HL-60 (cell line): ENCODE measurements at regions not wholly inside any gene's neighbourhood (a gene's known extent, or its start where the extent isn't known, plus 50 kb on each side); places are given as distances from the start of the nearest gene placed in this dataset.

Experiments
- DNase-seq, 2 experiments: peaks; one replicate each; pipeline ENCODE4 v3.0.0-alpha.2; 2010 to 2020; ENCODE audit warnings: low read depth in 1 of 2, low spot score in 1 of 2
- H3K27ac ChIP-seq: fragments of 250-450 bp; sonication (Bioruptor Pico); replicated peaks from 2 replicates; pipeline ENCODE4 v1.5.1; 2020; ENCODE audit warnings: mild to moderate bottlenecking, moderate library complexity
- H3K27me3 ChIP-seq: fragments of 250-450 bp; sonication (Bioruptor Pico); 2 replicates; pipeline ENCODE4 v1.5.1; 2021; ENCODE audit warnings: mild to moderate bottlenecking, moderate library complexity; ENCODE audit not compliant: insufficient read depth, poor library complexity, severe bottlenecking
- H3K4me3 ChIP-seq: replicated peaks from 2 replicates; pipeline ENCODE4 v1.5.1; 2011; ENCODE audit warnings: mild to moderate bottlenecking, control low read depth, low read length; ENCODE audit not compliant: insufficient read depth
- GABPA ChIP-seq: IDR thresholded peaks from 2 replicates; pipeline ENCODE4 v1.6.1; 2012; ENCODE audit warnings: low read depth
- POLR2AphosphoS5 ChIP-seq: IDR thresholded peaks from 2 replicates; pipeline ENCODE4 v1.6.1; 2012; ENCODE audit warnings: low read depth
- REST ChIP-seq: IDR thresholded peaks from 2 replicates; pipeline ENCODE4 v1.6.1; 2012; ENCODE audit warnings: low read depth; ENCODE audit not compliant: insufficient replicate concordance
- SPI1 ChIP-seq: IDR thresholded peaks from 2 replicates; pipeline ENCODE4 v1.6.1; 2012; ENCODE audit warnings: low read depth, mild to moderate bottlenecking, borderline replicate concordance
- TF ChIP-seq, protein P1 (sequence below): IDR thresholded peaks from one replicate; pipeline ENCODE4 v1.5.1; 2011; ENCODE audit warnings: low read length, control low read depth, inconsistent platforms; ENCODE audit not compliant: insufficient read depth

- TF ChIP-seq POLR2AphosphoS5 (no peak), GABPA (no peak), SPI1 (no peak), REST (no peak)
- TF ChIP-seq, protein P1, sequence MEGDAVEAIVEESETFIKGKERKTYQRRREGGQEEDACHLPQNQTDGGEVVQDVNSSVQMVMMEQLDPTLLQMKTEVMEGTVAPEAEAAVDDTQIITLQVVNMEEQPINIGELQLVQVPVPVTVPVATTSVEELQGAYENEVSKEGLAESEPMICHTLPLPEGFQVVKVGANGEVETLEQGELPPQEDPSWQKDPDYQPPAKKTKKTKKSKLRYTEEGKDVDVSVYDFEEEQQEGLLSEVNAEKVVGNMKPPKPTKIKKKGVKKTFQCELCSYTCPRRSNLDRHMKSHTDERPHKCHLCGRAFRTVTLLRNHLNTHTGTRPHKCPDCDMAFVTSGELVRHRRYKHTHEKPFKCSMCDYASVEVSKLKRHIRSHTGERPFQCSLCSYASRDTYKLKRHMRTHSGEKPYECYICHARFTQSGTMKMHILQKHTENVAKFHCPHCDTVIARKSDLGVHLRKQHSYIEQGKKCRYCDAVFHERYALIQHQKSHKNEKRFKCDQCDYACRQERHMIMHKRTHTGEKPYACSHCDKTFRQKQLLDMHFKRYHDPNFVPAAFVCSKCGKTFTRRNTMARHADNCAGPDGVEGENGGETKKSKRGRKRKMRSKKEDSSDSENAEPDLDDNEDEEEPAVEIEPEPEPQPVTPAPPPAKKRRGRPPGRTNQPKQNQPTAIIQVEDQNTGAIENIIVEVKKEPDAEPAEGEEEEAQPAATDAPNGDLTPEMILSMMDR: no peak
- Histone ChIP-seq H3K27ac (no peak overlapping the region), H3K27me3 (no peaks in the 10 kb centered on the region), H3K4me3 (no peak overlapping the region)
- no peak for DNase-seq
Observed at GRCh38 chr9:75700252-75700640, 190.2 kb upstream of the PCSK5 start.

GRCh38 chr9:75707191-75707590 is 183.3 kb upstream of the PCSK5 start:
- no peak overlapping the region for H3K4me3 ChIP-seq
- no peaks in the 10 kb centered on the region for H3K27me3 ChIP-seq
- no peak overlapping the region for H3K27ac ChIP-seq
- TF ChIP-seq SPI1: no peak
- no peak for TF ChIP-seq REST
- TF ChIP-seq POLR2AphosphoS5: no peak
- TF ChIP-seq GABPA: no peak
- TF ChIP-seq, protein P1: no peak
- no peak for DNase-seq

- Histone ChIP-seq H3K27ac (no peak overlapping the region), H3K27me3 (no peaks in the 10 kb centered on the region), H3K4me3 (no peak overlapping the region)
- no peak for TF ChIP-seq SPI1
- no peak for TF ChIP-seq GABPA
- TF ChIP-seq REST: no peak
- TF ChIP-seq, protein P1: no peak
- no peak for TF ChIP-seq POLR2AphosphoS5
- no peak for DNase-seq
Observed at GRCh38 chr9:75709698-75710097, 180.8 kb upstream of the PCSK5 start.
